SK-N-SH (cell line): ENCODE measurements at regions not wholly inside any gene's neighbourhood (a gene's known extent, or its start where the extent isn't known, plus 50 kb on each side); places are given as distances from the start of the nearest gene placed in this dataset.

ENCODE experiments used
- CTCF ChIA-PET: fragments of 300-600, 350-600 bp; formaldehyde crosslinking; extraction: SDS; loops from one replicate; lab custom pipeline; 2021; lab: Yijun Ruan, JAX
- POLR2A ChIA-PET: fragments of 350-600 bp; sonication (Branson Sonifier 250); formaldehyde crosslinking; extraction: SDS; loops from one replicate; lab custom pipeline; 2020; ENCODE audit warnings: antibody characterized with exemption, inconsistent platforms; lab: Yijun Ruan, JAX
- DNase-seq: peaks from one replicate; pipeline ENCODE4 v3.0.0; 2012
- H2AFZ ChIP-seq: fragments of 200-600 bp; sonication (generic); 2 replicates; pipeline ENCODE4 v1.8.1; 2016; ENCODE audit warnings: antibody characterized with exemption, mild to moderate bottlenecking, low read depth
- H3F3A ChIP-seq: fragments of 200-600 bp; sonication (generic); replicated peaks from 2 replicates; pipeline ENCODE3; 2016; ENCODE audit warnings: antibody characterized with exemption, mild to moderate bottlenecking; ENCODE audit not compliant: insufficient read depth
- H3K27ac ChIP-seq, 2 experiments: fragments of 200-500 bp in 1 of 2; fragments of 200-600 bp in 1 of 2; sonication (Bioruptor generic) in 1 of 2; sonication (generic), shearing (Covaris generic) in 1 of 2; 2 replicates each; pipeline versions ENCODE4 v1.5.1 to v1.6.1; 2014 to 2016; ENCODE audit warnings: low read depth in 2 of 2, inconsistent platforms in 1 of 2, low read length in 1 of 2, mild to moderate bottlenecking in 1 of 2, mixed read lengths in 1 of 2
- H3K27me3 ChIP-seq: fragments of 200-600 bp; sonication (generic), shearing (Covaris generic); 2 replicates; pipeline ENCODE4 v1.6.1; 2016; ENCODE audit warnings: mixed run types; ENCODE audit not compliant: insufficient read depth
- H3K36me3 ChIP-seq, 2 experiments: fragments of 200-500 bp in 1 of 2; fragments of 200-600 bp in 1 of 2; sonication (Bioruptor generic) in 1 of 2; sonication (generic) in 1 of 2; replicated peaks in 1 of 2; 2 replicates each; pipeline versions ENCODE3 to v1.5.1; 2014 to 2016; ENCODE audit warnings: low read length in 1 of 2, mild to moderate bottlenecking in 1 of 2; ENCODE audit not compliant: insufficient read depth in 2 of 2, control insufficient read depth in 1 of 2
- H3K4me1 ChIP-seq, 2 experiments: fragments of 200-500 bp in 1 of 2; fragments of 200-600 bp in 1 of 2; sonication (Bioruptor generic) in 1 of 2; sonication (generic), shearing (Covaris generic) in 1 of 2; 2 replicates each; pipeline versions ENCODE4 v1.5.1 to v1.6.1; 2014 to 2016; ENCODE audit warnings: low read depth in 1 of 2, low read length in 1 of 2, mixed run types in 1 of 2; ENCODE audit not compliant: insufficient read depth in 2 of 2, control insufficient read depth in 1 of 2
- H3K4me2 ChIP-seq: fragments of 200-600 bp; sonication (generic), shearing (Covaris generic); 2 replicates; pipeline ENCODE4 v1.6.1; 2017; ENCODE audit warnings: mixed run types
- H3K4me3 ChIP-seq, 2 experiments: fragments of 200-500 bp in 1 of 2; fragments of 200-600 bp in 1 of 2; sonication (Bioruptor generic) in 1 of 2; sonication (generic), shearing (Covaris generic) in 1 of 2; 2 replicates each; pipeline versions ENCODE4 v1.5.1 to v1.8.1; 2014 to 2016; ENCODE audit warnings: low read depth in 2 of 2, inconsistent platforms in 1 of 2, low read length in 1 of 2, mild to moderate bottlenecking in 1 of 2, mixed read lengths in 1 of 2, moderate library complexity in 1 of 2
- H3K79me2 ChIP-seq: fragments of 200-600 bp; sonication (generic); 2 replicates; pipeline ENCODE4 v1.8.1; 2017; ENCODE audit warnings: mild to moderate bottlenecking; ENCODE audit not compliant: insufficient read depth
- H3K9ac ChIP-seq: fragments of 200-600 bp; sonication (generic); 2 replicates; pipeline ENCODE4 v1.6.1; 2017; ENCODE audit warnings: mixed run types
- H3K9me2 ChIP-seq: fragments of 200-600 bp; sonication (generic); 2 replicates; pipeline ENCODE4 v1.6.1; 2017; ENCODE audit warnings: mixed run types
- H3K9me3 ChIP-seq: fragments of 200-600 bp; sonication (generic); 2 replicates; pipeline ENCODE4 v1.6.1; 2017; ENCODE audit warnings: mixed run types, mild to moderate bottlenecking, moderate library complexity
- H4K20me1 ChIP-seq: fragments of 200-600 bp; sonication (generic); 2 replicates; pipeline ENCODE4 v1.6.1; 2017; ENCODE audit warnings: mild to moderate bottlenecking, mixed run types; ENCODE audit not compliant: insufficient read depth
- EZH2phosphoT487 ChIP-seq: fragments of 200-600 bp; sonication (generic); IDR thresholded peaks from 2 replicates; pipeline ENCODE4 v1.6.1; 2017; ENCODE audit warnings: low read depth, mixed run types, mild to moderate bottlenecking, antibody characterized with exemption, moderate library complexity, borderline replicate concordance
- FOSL2 ChIP-seq: IDR thresholded peaks from 2 replicates; pipeline ENCODE4 v1.4.0; 2012; ENCODE audit warnings: low read depth, mild to moderate bottlenecking, moderate library complexity, borderline replicate concordance
- MXI1 ChIP-seq: IDR thresholded peaks from 2 replicates; pipeline ENCODE4 v1.6.1; 2012; ENCODE audit warnings: mild to moderate bottlenecking, low read depth, low read length, improper control_type of control experiment
- NFIC ChIP-seq: IDR thresholded peaks from 2 replicates; pipeline ENCODE4 v1.4.0; 2012; ENCODE audit warnings: borderline replicate concordance
- RAD21 ChIP-seq: IDR thresholded peaks from 2 replicates; pipeline ENCODE4 v1.6.1; 2012; ENCODE audit warnings: mild to moderate bottlenecking, low read length
- REST ChIP-seq: IDR thresholded peaks from 2 replicates; pipeline ENCODE4 v1.6.1; 2012; ENCODE audit warnings: mild to moderate bottlenecking, low read depth, low read length, moderate library complexity
- SIN3A ChIP-seq: IDR thresholded peaks from 2 replicates; pipeline ENCODE4 v1.6.1; 2012; ENCODE audit warnings: low read depth, mild to moderate bottlenecking, low read length, moderate library complexity, borderline replicate concordance
- SMC3 ChIP-seq: IDR thresholded peaks from 2 replicates; pipeline ENCODE4 v1.6.1; 2012; ENCODE audit warnings: low read depth, low read length, improper control_type of control experiment
- USF1 ChIP-seq: IDR thresholded peaks from 2 replicates; pipeline ENCODE4 v1.4.0; 2012; ENCODE audit warnings: low read depth, borderline replicate concordance
- WGBS: methylation state at CpG from one replicate; pipeline ENCODE4 v1.1.6; 2017; ENCODE audit warnings: low lambda C conversion rate; 5-methylcytosine and 5-hydroxymethylcytosine counted together

GRCh38 chr14:22409006-22409405, 180.0 kb downstream of the DAD1 start:
- Histone ChIP-seq H3K27ac (no peak overlapping the region), H3K4me1 (peaks cover 0 to 23% of the 10 kb centered on the region in 2 experiments; a peak in 1 of 4 replicates), H3K9me3 (no peaks in the 10 kb centered on the region), H3K36me3 (no peaks in the 10 kb centered on the region), H4K20me1 (no peaks in the 10 kb centered on the region), H3K27me3 (peaks cover 24% of the 10 kb centered on the region; the same call in 1 of the 2 replicates), H3F3A (no peaks in the 10 kb centered on the region), H3K4me3 (no peak overlapping the region), H3K9me2 (no peaks in the 10 kb centered on the region), H3K79me2 (no peaks in the 10 kb centered on the region), H3K9ac (no peak overlapping the region), H3K4me2 (no peak overlapping the region), H2AFZ (no peak overlapping the region)
- 55% methylated on average over 3 of the region's 3 CpGs for WGBS
- ChIA-PET POLR2A (no interaction called here), CTCF (interaction anchor here (2.5 kb wide), 1 partner anchor 10 kb away, joined by 7 read pairs; no protein-coding TSS in a partner anchor)
- TF ChIP-seq REST (no peak), USF1 (no peak), NFIC (no peak)
- no peak for DNase-seq

GRCh38 chr14:22408547-22408946, 180.5 kb downstream of the DAD1 start:
- no peak overlapping the region for H2AFZ ChIP-seq
- TF ChIP-seq MXI1 (no peak), EZH2phosphoT487 (no peak), SMC3 (no peak), FOSL2 (no peak), SIN3A (no peak), RAD21 (no peak)
- H3K79me2 ChIP-seq, result no peaks in the 10 kb centered on the region
- H3K4me1 ChIP-seq, result peaks cover 0 to 19% of the 10 kb centered on the region in 2 experiments; a peak in 1 of 4 replicates
- ChIA-PET CTCF (interaction anchor here (2.5 kb wide), 1 partner anchor 10 kb away, joined by 7 read pairs; no protein-coding TSS in a partner anchor), POLR2A (no interaction called here)
- H3K9me3 ChIP-seq, result no peaks in the 10 kb centered on the region
- DNase-seq, result no peak
- no peak overlapping the region for H3K27ac ChIP-seq
- H4K20me1 ChIP-seq, result no peaks in the 10 kb centered on the region
- H3K36me3 ChIP-seq, result no peaks in the 10 kb centered on the region
- peaks cover 24% of the 10 kb centered on the region; the same call in 1 of the 2 replicates for H3K27me3 ChIP-seq
- no peaks in the 10 kb centered on the region for H3K9me2 ChIP-seq
- H3K4me2 ChIP-seq, result no peak overlapping the region
- no peaks in the 10 kb centered on the region for H3F3A ChIP-seq
- no peak overlapping the region for H3K4me3 ChIP-seq
- WGBS, result 27% methylated on average over 2 of the region's 2 CpGs
- H3K9ac ChIP-seq, result no peak overlapping the region
